GM13976 (cell line): ENCODE measurements at regions not wholly inside any gene's neighbourhood (a gene's known extent, or its start where the extent isn't known, plus 50 kb on each side); places are given as distances from the start of the nearest gene placed in this dataset.

Experiments used
- DNase-seq: peaks from one replicate; pipeline ENCODE4 v3.0.0; 2012; ENCODE audit warnings: low spot score
- in situ Hi-C: fragments of 300-500 bp; cut with MboI; formaldehyde crosslinking; loops from one replicate; pipeline ENCODE4 v1.12.0; 2022; ENCODE audit warnings: low sequenced_read_pairs, mixed read lengths, inconsistent platforms; ENCODE audit not compliant: unreplicated experiment
- TF ChIP-seq, protein P1 (sequence below): IDR thresholded peaks from 2 replicates; pipeline ENCODE4 v1.5.1; 2012; ENCODE audit warnings: borderline replicate concordance, mild to moderate bottlenecking; ENCODE audit not compliant: insufficient read depth; ENCODE audit errors: extremely low read depth, missing control alignments, control extremely low read depth

DNA sequence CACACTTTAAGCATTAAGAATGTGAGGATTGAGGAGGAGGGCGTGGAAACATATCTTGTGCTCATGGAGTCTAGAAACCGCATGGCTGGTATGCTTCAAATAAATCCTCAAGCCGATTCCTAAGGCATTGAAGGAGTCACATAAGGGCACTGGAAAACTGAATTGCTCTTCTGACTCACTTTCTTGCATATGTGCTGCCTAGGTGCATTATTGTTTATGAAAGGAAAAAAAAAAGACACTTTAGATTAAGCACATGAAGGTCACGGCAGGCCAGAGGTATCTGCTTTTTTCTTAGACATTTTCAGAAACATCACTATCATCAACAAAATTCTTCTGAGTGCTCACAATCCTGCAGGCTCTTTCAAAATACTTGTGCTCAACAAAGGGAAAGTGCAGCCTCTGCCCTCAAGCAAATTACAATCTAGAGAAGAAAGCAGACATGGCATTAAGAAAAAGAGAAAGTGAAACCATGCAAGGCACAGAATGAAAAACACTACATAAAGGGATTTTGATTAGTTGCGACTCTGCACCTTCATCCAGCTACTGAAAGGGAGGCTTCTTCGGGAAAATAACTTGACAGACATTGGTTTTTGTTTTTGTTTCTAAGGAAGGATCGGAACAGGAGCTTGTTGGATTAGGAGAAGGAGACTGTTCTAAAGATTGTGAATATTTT lies 2117.6 kb downstream of the MAT2B start:
- in situ Hi-C loops, result no loop called here
- DNase-seq, result no peak
- TF ChIP-seq, protein P1, sequence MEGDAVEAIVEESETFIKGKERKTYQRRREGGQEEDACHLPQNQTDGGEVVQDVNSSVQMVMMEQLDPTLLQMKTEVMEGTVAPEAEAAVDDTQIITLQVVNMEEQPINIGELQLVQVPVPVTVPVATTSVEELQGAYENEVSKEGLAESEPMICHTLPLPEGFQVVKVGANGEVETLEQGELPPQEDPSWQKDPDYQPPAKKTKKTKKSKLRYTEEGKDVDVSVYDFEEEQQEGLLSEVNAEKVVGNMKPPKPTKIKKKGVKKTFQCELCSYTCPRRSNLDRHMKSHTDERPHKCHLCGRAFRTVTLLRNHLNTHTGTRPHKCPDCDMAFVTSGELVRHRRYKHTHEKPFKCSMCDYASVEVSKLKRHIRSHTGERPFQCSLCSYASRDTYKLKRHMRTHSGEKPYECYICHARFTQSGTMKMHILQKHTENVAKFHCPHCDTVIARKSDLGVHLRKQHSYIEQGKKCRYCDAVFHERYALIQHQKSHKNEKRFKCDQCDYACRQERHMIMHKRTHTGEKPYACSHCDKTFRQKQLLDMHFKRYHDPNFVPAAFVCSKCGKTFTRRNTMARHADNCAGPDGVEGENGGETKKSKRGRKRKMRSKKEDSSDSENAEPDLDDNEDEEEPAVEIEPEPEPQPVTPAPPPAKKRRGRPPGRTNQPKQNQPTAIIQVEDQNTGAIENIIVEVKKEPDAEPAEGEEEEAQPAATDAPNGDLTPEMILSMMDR, result no peak

DNA sequence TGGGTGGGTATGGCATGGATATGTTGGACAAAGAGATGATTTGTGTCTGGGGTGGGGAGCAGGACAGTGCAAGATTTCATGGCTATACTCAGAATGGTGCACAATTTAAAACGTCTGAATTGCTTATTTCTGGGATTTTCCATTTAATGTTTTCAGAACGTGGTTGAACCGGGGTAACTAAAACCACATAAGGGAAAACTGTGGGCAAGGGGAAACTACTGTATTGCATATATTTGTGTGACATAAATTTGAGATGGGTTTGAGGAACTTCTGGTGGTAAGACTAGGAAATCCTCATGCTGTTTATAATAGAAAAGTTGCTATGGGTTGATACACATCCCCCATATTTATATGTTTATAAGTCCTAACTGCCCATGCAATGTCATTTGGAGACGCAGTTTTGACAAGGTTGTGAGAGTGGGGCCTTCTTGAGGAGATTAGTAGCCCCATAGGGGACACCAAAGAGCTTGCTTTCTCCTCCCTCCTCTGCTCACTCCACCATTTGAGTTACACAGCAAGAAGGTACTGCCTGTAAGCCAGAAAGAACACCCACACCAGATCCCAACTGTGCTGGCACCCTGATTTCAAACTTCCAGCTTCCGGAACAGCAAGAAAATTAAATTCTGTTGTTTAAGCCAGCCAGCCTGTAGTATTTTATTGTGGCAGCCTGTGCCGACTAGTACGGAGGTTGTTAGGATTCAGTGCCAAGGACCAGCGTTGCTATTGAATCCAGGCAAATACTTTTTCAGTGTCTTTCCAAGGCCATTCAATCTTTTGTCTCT lies 2118.9 kb downstream of the MAT2B start:
- no peak for DNase-seq
- in situ Hi-C loops, result no loop called here
- TF ChIP-seq, protein P1, result no peak

DNA sequence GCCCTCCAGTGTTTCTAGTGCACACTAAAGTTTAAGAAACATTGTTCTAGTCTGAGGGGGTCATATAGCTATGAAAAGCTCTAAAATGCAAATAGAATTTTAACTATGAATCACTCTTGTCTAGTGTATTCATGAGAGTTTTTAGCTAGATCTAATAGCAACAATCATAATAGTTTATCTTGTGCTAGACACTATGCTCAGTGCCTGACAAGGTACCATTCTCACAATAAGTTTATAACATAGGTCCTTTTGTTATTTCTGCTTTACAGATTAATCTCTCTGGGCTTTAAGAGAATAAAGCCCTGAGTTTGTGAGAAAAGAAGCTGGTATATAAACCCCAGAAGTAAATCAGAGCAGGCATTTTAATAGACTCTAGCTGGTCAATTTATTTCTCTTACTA lies 2120.7 kb downstream of the MAT2B start:
- TF ChIP-seq, protein P1, result no peak
- DNase-seq, result no peak
- in situ Hi-C loops, result no loop called here

DNA sequence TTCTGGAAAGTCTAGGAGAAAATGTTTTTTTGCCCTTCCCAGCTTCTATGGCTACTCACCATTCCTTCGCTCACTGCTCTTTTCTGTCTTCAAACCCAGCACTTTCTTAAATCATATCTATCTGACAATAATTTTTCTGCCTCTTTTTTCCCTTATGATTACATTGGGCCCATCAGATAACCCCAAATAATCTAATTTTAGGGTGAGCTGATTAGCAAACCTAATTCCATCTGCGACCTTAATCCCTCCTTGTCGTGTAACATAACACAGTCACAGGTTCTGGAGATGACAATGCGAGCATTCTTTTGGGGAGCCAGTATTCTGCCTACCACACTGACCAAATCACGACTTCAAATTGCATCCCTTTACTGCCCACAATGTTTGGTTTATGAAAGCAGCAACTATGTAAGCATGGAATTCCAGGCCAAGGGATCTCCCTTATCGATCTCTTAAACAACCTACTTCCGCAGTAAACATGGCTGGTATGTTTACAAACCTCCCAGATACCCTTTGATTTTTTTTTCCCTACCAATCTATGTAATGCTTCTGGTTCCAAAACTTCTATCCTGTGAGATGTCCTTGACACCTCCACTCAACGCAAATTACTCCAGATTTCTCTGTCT lies 2122.2 kb downstream of the MAT2B start:
- TF ChIP-seq, protein P1, result no peak
- no peak for DNase-seq
- in situ Hi-C loops, result no loop called here

DNA sequence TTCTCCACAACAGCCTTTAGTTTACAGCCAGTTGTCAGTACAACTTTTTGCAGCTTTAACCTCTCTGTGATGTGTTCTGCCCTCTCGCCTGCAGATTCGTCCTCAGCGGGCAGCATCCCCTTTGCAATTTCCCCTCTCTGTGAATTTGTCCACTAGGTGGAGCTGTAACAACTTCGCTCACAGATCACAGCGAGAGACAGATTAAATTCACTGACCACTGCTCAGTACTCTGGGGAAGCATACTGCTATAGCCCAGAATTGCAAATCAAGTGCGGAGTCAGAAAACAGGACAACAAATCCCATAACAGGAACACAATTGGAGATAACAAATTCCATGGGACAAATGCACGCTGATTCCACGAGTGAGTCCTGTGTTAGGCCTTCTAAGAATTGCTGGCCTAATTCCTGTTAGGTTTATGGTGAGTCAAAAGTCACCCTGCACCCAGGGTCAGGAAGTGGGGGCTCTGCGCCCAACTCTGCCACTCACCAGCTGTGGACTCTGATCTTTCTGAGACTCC lies 2124.9 kb downstream of the MAT2B start:
- in situ Hi-C loops, result no loop called here
- TF ChIP-seq, protein P1, result peak; percentile 56
- peak; percentile 43 for DNase-seq

DNA sequence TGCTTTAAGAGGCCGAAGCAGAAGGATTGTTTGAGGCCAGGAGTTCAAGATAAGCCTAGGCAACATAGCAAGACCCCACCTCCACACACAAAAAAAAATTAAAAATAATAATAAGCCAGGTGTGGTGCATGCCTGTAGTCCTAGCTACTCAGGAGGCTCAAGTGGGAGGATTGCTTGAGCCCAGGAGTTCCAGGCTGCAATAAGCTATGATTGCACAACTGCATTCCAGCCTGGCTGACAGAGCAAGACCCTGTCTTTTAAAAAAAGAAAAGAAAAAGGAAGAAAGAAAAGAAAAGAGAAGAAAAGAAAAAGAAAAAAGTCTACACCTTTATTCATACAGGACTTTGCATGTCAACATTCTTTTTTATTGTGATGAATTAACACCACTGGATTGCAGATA lies 2125.8 kb downstream of the MAT2B start:
- TF ChIP-seq, protein P1, result no peak
- no peak for DNase-seq
- in situ Hi-C loops, result no loop called here
